Fibroblast of villous mesenchyme (primary cell): ENCODE measurements at regions not wholly inside any gene's neighbourhood (a gene's known extent, or its start where the extent isn't known, plus 50 kb on each side); places are given as distances from the start of the nearest gene placed in this dataset.
A peak's percentile ranks its signal among the peaks of the same experiment; 100 is the strongest.
"Not testable (repeated sequence)": the region's sequence is repeated elsewhere in the genome, so short reads cannot be mapped to it uniquely, and the experiment has no call there.

ENCODE experiments used
- DNase-seq: peaks from one replicate; pipeline ENCODE4 v3.0.0-alpha.2; 2010; ENCODE audit warnings: low read depth
- H3K4me3 ChIP-seq: 2 replicates; pipeline ENCODE4 v1.5.1; 2011; ENCODE audit warnings: low read depth, mild to moderate bottlenecking, low read length
- CTCF ChIP-seq: IDR thresholded peaks from 2 replicates; pipeline ENCODE4 v1.5.1; 2012; ENCODE audit warnings: low read depth, mild to moderate bottlenecking, low read length; ENCODE audit not compliant: insufficient read depth

GRCh38 chr7:46047581-46047980 is 126.5 kb upstream of the IGFBP3 start:
- no peak overlapping the region for H3K4me3 ChIP-seq
- DNase-seq, result no peak
- TF ChIP-seq CTCF, result no peak

GRCh38 chr7:46043338-46043737 is 122.3 kb upstream of the IGFBP3 start:
- not testable (repeated sequence) for H3K4me3 ChIP-seq, DNase-seq

- H3K4me3 ChIP-seq, DNase-seq: not testable (repeated sequence)
These were observed 118.7 kb upstream of the IGFBP3 start for GRCh38 chr7:46039813-46040212.

GRCh38 chr7:46035166-46035565 is 114.1 kb upstream of the IGFBP3 start:
- DNase-seq, result no peak
- no peak for TF ChIP-seq CTCF
- no peak overlapping the region for H3K4me3 ChIP-seq

- no peak for TF ChIP-seq CTCF
- H3K4me3 ChIP-seq, result no peak overlapping the region
- no peak for DNase-seq
These were observed 113.1 kb upstream of the IGFBP3 start for GRCh38 chr7:46034056-46034768.

GRCh38 chr7:46033592-46033991 is 112.5 kb upstream of the IGFBP3 start:
- DNase-seq, result no peak
- no peak overlapping the region for H3K4me3 ChIP-seq
- TF ChIP-seq CTCF, result no peak

GRCh38 chr7:46032942-46033341 is 111.9 kb upstream of the IGFBP3 start:
- TF ChIP-seq CTCF, result no peak
- no peak overlapping the region for H3K4me3 ChIP-seq
- peak; percentile 53 for DNase-seq

- DNase-seq, result no peak
- H3K4me3 ChIP-seq, result no peak overlapping the region
- TF ChIP-seq CTCF, result no peak
These were observed 111.3 kb upstream of the IGFBP3 start for GRCh38 chr7:46032353-46032752.
